Activated naive CD4-positive, alpha-beta T cell treated with anti-CD3 and anti-CD28 coated beads, Interleukin-2, amount 10 ng/mL, durations not matched to agents 7 days and 5 days (primary cell): ENCODE measurements at regions not wholly inside any gene's neighbourhood (a gene's known extent, or its start where the extent isn't known, plus 50 kb on each side); places are given as distances from the start of the nearest gene placed in this dataset.
"Not testable (repeated sequence)": the region's sequence is repeated elsewhere in the genome, so short reads cannot be mapped to it uniquely, and the experiment has no call there.

Source experiments
- CTCF ChIA-PET: fragments of 350-600 bp; sonication (Branson Sonifier 250); formaldehyde crosslinking; loops from one replicate; lab custom pipeline; 2021; ENCODE audit warnings: antibody characterized with exemption; lab: Charles Lee
- DNase-seq: peaks from one replicate; pipeline ENCODE4 v3.0.0-alpha.2; 2020
- H3K27ac Mint-ChIP-seq: one replicate; pipeline ENCODE4 v1.8.0; 2021; ENCODE audit warnings: mild to moderate bottlenecking, moderate library complexity, mixed read lengths
- H3K27me3 Mint-ChIP-seq: one replicate; pipeline ENCODE4 v1.8.0; 2021; ENCODE audit warnings: mild to moderate bottlenecking, mixed read lengths
- H3K36me3 Mint-ChIP-seq: one replicate; pipeline ENCODE4 v1.8.0; 2021; ENCODE audit warnings: mixed read lengths
- H3K4me1 Mint-ChIP-seq: one replicate; pipeline ENCODE4 v1.8.0; 2021; ENCODE audit warnings: mixed read lengths
- H3K4me3 Mint-ChIP-seq: one replicate; pipeline ENCODE4 v1.8.0; 2021; ENCODE audit warnings: mild to moderate bottlenecking, moderate library complexity, mixed read lengths
- H3K9me3 Mint-ChIP-seq: one replicate; pipeline ENCODE4 v1.8.0; 2021; ENCODE audit warnings: mixed read lengths

DNA sequence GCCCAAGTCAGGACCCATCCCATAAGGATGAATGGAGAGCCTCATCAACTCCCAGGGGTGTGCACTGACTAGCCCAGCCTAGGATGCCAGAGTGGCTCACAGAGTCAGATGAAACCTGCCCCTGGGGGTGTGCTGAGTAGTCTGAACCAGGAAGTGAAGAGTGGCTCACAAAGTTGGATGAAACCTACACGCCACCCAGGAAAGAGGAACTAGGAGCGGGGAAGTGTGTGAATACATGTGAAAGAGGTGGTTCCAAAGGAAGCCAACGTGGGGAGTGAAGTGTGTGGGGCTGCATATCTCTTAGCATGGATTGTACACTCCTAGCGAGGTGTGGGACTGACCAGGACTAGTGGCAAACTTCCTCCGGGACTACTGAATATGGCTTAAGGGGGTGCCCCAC, 902.1 kb upstream of the NDST4 start:
- DNase-seq, result no peak
- CTCF ChIA-PET, result no interaction called here
- H3K27ac Mint-ChIP-seq, result no peak overlapping the region
- no peaks in the 10 kb centered on the region for H3K27me3 Mint-ChIP-seq
- no peaks in the 10 kb centered on the region for H3K36me3 Mint-ChIP-seq
- no peak overlapping the region for H3K4me3 Mint-ChIP-seq
- H3K9me3 Mint-ChIP-seq, result peaks cover 31% of the 10 kb centered on the region
- no peaks in the 10 kb centered on the region for H3K4me1 Mint-ChIP-seq

DNA sequence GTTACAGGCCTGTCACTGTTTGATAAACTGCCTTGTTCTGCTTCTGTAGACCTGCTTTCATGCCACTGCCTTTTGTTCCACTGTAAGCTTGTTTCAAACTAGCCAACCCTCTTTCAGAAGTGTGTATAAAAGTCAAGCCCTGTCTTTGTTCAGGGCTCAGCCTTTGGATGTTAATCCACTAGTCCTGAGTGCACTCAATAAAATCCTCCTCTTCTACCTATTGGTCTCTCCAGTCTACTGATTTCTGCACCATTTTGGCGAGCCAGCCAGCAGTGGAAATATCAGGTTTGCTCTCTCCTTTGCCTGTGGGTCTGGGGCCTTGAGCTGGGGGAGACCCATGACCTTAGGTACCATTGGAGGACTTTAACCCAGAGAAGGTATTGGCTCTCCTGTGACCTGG, 901.6 kb upstream of the NDST4 start:
- Mint-ChIP-seq H3K27me3 (no peaks in the 10 kb centered on the region), H3K4me3 (no peak overlapping the region), H3K4me1 (no peaks in the 10 kb centered on the region), H3K9me3 (peaks cover 31% of the 10 kb centered on the region), H3K36me3 (no peaks in the 10 kb centered on the region), H3K27ac (no peak overlapping the region)
- DNase-seq, result no peak
- CTCF ChIA-PET, result no interaction called here

DNA sequence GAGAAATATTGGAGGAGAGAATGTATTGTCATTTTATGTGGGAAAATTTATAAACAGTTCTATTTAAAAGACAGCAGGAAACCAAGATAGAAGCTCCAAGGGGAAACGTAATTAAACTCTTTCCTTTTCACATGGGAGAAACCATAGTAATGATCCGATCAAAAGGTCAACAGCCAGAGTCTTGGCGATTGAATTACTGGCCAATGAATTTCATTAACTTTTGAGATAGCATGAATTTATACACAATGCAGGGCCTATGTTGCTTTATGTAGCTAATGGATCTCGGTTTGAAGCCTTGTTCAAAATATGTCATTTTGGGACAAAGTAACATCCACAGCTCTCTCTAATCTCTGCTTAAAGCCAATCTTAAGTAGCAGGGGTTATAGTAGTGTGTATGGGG, 897.5 kb upstream of the NDST4 start:
- no peaks in the 10 kb centered on the region for H3K36me3 Mint-ChIP-seq
- DNase-seq, result no peak
- H3K27me3 Mint-ChIP-seq, result no peaks in the 10 kb centered on the region
- peaks cover 17% of the 10 kb centered on the region for H3K9me3 Mint-ChIP-seq
- H3K4me3 Mint-ChIP-seq, result no peak overlapping the region
- H3K4me1 Mint-ChIP-seq, result no peaks in the 10 kb centered on the region
- CTCF ChIA-PET, result no interaction called here
- no peak overlapping the region for H3K27ac Mint-ChIP-seq

DNA sequence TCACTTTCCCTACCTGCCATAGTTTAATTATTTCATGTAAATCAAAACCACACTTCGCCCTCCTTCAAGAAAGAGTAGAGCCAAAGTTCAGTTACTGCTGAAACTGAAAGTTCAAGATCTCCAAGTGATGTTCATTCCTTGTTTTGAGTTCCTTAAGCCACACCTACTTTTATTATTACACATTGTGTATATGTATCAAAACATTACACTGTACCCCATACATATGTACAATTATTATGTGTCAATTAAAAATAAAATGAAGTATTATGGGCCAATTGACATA, 892.3 kb upstream of the NDST4 start:
- H3K27ac Mint-ChIP-seq, result no peak overlapping the region
- peaks cover 2% of the 10 kb centered on the region for H3K9me3 Mint-ChIP-seq
- no peaks in the 10 kb centered on the region for H3K4me1 Mint-ChIP-seq
- H3K27me3 Mint-ChIP-seq, result no peaks in the 10 kb centered on the region
- no peak overlapping the region for H3K4me3 Mint-ChIP-seq
- CTCF ChIA-PET, result no interaction called here
- no peak for DNase-seq
- H3K36me3 Mint-ChIP-seq, result no peaks in the 10 kb centered on the region

DNA sequence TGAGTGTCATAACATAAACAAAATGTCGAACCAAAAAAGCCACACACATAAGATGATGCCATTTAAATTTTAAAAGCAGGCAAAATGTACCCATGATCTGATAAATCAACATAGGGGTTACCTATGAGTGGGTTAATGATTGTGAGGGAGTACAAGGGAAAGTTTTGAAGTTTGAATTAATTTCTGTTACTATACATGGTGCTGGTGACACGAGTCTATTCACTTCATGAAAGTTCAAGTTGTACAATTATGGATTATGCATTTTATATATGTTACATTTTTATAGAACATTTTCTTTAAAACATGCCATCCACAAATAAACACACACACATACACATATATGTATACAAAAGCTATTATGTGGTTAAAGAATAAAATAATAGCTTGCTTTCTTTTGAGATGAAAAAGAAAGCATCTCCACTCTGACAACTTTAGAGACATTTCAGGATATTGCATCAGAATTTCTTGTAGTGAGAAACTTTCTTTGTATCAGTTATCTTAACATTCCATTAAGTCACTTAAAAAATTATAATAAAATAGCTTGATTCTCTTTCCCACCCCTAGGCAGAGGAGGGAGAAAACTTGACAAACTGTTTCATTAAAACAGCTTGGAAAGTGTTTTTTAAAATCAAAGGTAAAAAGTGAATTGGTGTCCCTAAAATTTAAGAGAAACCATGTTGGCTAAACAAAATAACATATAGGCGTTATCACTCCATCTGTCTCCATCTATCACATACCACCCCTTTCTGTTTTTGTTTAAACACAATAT, 891.8 kb upstream of the NDST4 start:
- H3K4me1 Mint-ChIP-seq, result no peaks in the 10 kb centered on the region
- H3K36me3 Mint-ChIP-seq, result no peaks in the 10 kb centered on the region
- no peak for DNase-seq
- no peak overlapping the region for H3K27ac Mint-ChIP-seq
- H3K27me3 Mint-ChIP-seq, result no peaks in the 10 kb centered on the region
- no peak overlapping the region for H3K4me3 Mint-ChIP-seq
- CTCF ChIA-PET, result no interaction called here
- H3K9me3 Mint-ChIP-seq, result peaks cover 2% of the 10 kb centered on the region

DNA sequence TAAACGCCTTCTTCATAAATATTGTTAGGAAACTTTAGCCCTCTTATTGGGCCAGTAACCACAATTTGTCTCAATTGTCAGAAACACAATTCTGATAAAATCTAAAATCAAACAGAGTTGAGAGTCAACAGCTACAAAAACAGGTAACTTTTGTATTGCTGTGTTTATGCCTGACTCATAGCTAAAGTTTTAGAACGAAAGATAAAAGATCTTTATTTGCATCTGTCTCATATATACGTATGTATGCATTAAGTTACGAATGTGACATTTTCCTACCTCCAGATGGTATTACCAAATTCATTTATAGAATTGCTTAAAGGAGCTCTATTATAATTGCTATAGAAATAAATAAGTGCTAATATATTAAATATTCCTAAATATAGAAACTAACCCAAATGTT, 887.9 kb upstream of the NDST4 start:
- H3K4me3 Mint-ChIP-seq, result no peak overlapping the region
- no peak overlapping the region for H3K27ac Mint-ChIP-seq
- CTCF ChIA-PET, result no interaction called here
- no peak for DNase-seq
- no peaks in the 10 kb centered on the region for H3K36me3 Mint-ChIP-seq
- peaks cover 2% of the 10 kb centered on the region for H3K9me3 Mint-ChIP-seq
- no peaks in the 10 kb centered on the region for H3K4me1 Mint-ChIP-seq
- H3K27me3 Mint-ChIP-seq, result no peaks in the 10 kb centered on the region

DNA sequence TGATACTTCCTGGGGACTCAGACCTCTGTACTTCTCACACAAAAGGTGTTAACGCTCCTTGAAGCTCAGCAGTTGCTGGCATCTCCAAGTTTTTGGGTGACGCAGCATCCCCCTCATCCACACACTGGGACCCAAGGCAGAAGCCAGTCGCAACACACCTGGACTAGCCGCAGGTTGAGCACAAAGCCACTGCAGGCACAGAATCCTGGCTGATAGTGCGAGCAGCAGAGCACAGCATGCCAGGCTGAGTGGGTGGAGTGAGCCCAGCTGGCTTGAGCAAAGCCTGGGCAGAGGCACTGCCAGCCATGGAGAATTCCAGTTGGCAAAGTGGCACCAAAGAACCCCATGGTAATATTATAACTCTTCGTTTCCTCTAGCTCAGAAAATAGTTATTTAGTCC, 873.2 kb upstream of the NDST4 start:
- Mint-ChIP-seq H3K9me3 (peaks cover 3% of the 10 kb centered on the region), H3K27ac (no peak overlapping the region), H3K4me3 (no peak overlapping the region), H3K4me1 (no peaks in the 10 kb centered on the region), H3K36me3 (no peaks in the 10 kb centered on the region), H3K27me3 (no peaks in the 10 kb centered on the region)
- CTCF ChIA-PET, result no interaction called here
- DNase-seq, result no peak

DNA sequence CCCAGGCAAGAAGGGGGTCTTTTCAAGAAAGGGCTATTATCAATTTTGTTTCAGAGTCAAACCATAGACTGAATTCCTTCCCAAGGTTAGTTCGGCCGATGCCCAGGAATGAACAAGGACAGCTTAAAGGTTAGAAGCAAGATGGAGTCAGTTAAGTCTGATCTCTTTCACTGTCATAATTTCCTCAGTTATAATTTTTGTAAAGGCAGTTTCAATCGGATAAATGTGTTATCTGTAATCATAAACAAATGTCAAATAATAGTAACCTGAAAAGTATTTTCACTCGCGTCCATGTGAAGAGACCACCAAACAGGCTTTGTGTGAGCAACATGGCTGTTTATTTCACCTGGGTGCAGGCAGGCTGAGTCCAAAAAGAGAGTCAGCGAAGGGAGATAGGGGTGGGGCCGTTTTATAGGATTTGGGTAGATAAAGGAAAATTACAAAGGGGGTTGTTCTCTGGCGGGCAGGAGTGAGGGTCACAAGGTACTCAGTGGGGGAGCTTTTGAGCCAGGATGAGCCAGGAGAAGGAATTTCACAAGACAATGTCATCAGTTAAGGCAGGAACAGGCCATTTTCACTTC, 862.1 kb upstream of the NDST4 start:
- DNase-seq, H3K4me3 Mint-ChIP-seq, H3K27ac Mint-ChIP-seq, H3K4me1 Mint-ChIP-seq, H3K9me3 Mint-ChIP-seq, H3K36me3 Mint-ChIP-seq, CTCF ChIA-PET, H3K27me3 Mint-ChIP-seq: not testable (repeated sequence)

DNA sequence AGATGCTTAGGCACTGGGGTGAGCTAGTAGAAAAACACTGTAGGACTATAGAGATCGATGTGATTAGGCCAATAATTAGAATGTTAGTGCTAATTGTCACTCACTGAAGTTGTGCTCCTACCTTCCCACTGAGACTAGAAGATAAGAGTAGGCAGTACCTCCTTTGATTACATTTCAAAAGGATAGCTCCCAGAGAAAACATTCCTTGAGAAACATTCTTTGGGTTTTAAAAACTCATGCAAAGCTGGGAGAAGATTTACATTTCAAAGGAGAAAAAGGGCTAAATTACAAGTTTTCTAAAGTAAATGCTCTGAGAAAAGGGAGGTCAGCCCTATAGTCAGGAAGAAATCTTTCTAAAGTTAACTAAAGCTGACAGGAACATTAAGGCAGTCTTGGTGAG, 860.3 kb upstream of the NDST4 start:
- no peaks in the 10 kb centered on the region for H3K36me3 Mint-ChIP-seq
- H3K4me3 Mint-ChIP-seq, result no peak overlapping the region
- no peaks in the 10 kb centered on the region for H3K4me1 Mint-ChIP-seq
- no peaks in the 10 kb centered on the region for H3K9me3 Mint-ChIP-seq
- no peaks in the 10 kb centered on the region for H3K27me3 Mint-ChIP-seq
- CTCF ChIA-PET, result no interaction called here
- no peak overlapping the region for H3K27ac Mint-ChIP-seq
- no peak for DNase-seq

DNA sequence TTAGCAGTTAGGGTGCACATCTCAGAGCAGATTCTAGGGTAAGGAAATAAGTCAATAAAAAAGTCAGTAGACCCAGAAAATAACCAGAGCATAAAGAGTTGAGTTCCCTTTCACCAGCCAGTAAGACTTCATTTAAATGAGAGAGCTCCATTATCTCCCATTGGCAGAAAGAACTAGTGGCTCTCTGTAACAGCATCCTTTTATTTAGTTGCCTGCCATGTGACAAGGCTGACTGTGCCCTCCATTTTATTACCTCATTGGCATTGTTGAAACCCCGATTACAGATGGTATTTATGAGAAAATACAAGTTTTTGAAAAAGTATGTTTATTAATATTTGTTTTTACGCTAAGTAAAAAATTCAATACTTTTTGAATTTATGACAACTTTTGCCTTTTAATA, 859.5 kb upstream of the NDST4 start:
- CTCF ChIA-PET, result no interaction called here
- no peak overlapping the region for H3K27ac Mint-ChIP-seq
- no peak overlapping the region for H3K4me3 Mint-ChIP-seq
- DNase-seq, result no peak
- no peaks in the 10 kb centered on the region for H3K9me3 Mint-ChIP-seq
- H3K4me1 Mint-ChIP-seq, result no peaks in the 10 kb centered on the region
- no peaks in the 10 kb centered on the region for H3K27me3 Mint-ChIP-seq
- H3K36me3 Mint-ChIP-seq, result no peaks in the 10 kb centered on the region

DNA sequence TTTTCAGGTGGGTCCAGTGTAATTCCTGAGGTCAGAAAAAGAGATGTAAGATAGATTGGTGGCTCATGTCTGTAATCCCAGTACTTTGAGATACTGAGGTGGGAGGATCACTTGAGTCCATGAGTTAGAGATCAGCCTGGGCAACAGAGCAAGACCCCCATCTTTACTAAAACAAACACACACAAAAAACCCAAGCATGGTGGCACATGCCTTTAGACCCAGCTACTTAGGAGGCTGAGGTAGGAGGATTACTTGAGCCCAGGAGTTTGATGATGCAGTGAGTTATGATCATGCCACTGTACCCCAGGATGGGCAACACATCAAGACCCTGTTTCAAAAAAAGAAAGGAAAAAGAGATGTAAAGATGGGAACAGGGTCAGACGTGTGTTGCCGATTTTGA, 857.4 kb upstream of the NDST4 start:
- no peak overlapping the region for H3K4me3 Mint-ChIP-seq
- no peak overlapping the region for H3K27ac Mint-ChIP-seq
- CTCF ChIA-PET, result no interaction called here
- H3K36me3 Mint-ChIP-seq, result no peaks in the 10 kb centered on the region
- H3K9me3 Mint-ChIP-seq, result no peaks in the 10 kb centered on the region
- no peaks in the 10 kb centered on the region for H3K4me1 Mint-ChIP-seq
- H3K27me3 Mint-ChIP-seq, result no peaks in the 10 kb centered on the region
- no peak for DNase-seq

DNA sequence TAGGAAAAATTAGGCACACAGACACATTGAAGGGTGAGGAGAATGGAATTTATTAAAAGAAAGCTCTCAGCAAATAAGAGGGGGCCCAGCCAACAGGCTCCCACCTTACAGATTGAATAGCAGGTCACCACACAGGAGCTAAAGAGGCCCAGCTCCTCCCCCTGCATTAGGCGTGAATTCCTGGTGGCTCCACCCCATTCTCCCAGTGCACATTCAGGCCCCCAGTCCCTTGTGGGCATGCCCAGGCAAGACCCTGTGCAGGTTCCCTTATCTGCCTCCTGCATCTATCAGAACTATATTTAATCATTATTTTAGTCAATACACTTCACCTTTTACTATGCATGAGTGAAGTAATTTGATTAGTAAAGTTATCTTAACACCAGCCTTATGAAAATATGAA, 856.3 kb upstream of the NDST4 start:
- Mint-ChIP-seq H3K4me3 (no peak overlapping the region), H3K27me3 (no peaks in the 10 kb centered on the region), H3K36me3 (no peaks in the 10 kb centered on the region), H3K9me3 (no peaks in the 10 kb centered on the region), H3K27ac (no peak overlapping the region), H3K4me1 (no peaks in the 10 kb centered on the region)
- no peak for DNase-seq
- CTCF ChIA-PET, result no interaction called here

DNA sequence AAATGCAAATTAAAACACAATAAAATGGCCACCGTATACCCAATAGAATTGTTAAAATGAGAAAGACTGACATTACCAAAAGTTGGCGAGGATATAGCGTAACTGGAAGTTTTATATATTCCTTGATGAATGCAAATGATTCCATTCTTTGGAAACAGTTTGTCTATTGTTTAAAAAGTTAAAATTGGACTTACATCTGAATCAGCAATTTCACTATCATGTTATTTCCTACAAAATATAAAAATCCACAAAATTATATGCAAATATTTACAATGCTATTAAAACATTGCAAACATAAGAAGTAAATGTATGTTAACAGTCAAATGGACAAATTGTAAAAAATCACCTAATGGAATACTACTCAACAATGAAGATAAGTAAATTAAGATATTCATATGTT, 852.2 kb upstream of the NDST4 start:
- no peaks in the 10 kb centered on the region for H3K9me3 Mint-ChIP-seq
- H3K36me3 Mint-ChIP-seq, result no peaks in the 10 kb centered on the region
- H3K27ac Mint-ChIP-seq, result no peak overlapping the region
- DNase-seq, result no peak
- CTCF ChIA-PET, result no interaction called here
- H3K27me3 Mint-ChIP-seq, result no peaks in the 10 kb centered on the region
- no peaks in the 10 kb centered on the region for H3K4me1 Mint-ChIP-seq
- H3K4me3 Mint-ChIP-seq, result no peak overlapping the region

DNA sequence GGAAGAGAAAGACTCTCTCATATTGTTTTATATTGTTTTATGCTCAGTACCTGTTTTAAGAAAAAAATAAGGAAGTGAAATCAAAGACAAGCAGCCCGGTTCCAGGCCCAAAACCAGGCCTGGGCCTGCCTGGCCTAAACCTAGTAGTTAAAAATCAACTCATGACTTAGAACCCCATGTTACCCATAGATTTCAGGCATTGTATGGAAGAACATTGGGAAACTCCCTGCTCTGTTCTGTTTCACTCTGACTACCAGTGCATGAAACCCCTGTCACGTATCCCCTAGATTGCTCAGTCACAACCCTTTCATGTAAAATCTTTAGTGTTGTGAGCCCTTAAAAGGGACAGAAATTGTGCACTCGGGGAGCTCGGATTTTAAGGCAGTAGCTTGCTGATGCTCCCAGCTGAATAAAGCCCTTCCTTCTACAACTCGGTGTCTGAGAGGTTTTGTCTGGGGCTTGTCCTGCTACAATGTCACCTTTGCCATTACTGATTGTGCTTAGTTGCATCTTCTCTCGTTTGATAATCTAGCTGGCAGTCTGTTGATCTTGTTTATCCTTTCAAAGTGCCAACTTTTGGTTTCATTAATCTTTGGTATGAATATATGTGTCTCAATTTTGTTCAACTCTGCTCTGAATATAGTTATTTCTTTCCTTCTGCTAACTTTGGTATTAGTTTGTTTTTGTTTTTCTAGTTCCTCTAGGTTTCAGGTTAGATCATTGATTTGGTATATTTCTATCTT, 842.8 kb upstream of the NDST4 start:
- H3K4me1 Mint-ChIP-seq, result not testable (repeated sequence)

DNA sequence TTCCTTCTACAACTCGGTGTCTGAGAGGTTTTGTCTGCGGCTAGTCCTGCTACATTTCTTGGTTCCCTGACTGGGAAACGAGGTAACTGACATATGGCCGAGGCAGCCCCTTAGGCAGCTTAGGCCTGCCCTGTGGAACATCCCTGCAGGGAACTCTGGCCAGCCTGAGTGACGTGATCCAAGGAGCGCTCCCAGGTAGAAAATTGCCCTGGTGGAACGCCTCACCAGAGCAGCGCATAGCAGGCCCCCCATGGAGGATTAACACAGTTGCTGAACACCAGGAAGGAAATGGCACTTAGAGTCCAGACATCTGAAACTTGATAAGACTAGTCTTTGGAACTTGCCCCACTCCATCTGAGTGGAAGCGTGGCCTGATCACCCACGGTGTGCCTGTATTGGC, 837.4 kb upstream of the NDST4 start:
- H3K9me3 Mint-ChIP-seq, result no peaks in the 10 kb centered on the region
- H3K4me3 Mint-ChIP-seq, result no peak overlapping the region
- H3K27me3 Mint-ChIP-seq, result no peaks in the 10 kb centered on the region
- H3K27ac Mint-ChIP-seq, result no peak overlapping the region
- DNase-seq, result no peak
- H3K4me1 Mint-ChIP-seq, result no peaks in the 10 kb centered on the region
- no peaks in the 10 kb centered on the region for H3K36me3 Mint-ChIP-seq
- CTCF ChIA-PET, result no interaction called here

More for the DNA sequence above, 842.8 kb upstream of the NDST4 start:
- H3K9me3 Mint-ChIP-seq, DNase-seq, H3K27ac Mint-ChIP-seq, H3K4me3 Mint-ChIP-seq, H3K36me3 Mint-ChIP-seq, CTCF ChIA-PET, H3K27me3 Mint-ChIP-seq: not testable (repeated sequence)
